ENCODE measurements at regions not wholly inside any gene's neighbourhood (a gene's known extent, or its start where the extent isn't known, plus 50 kb on each side); places are given as distances from the start of the nearest gene placed in this dataset.

DNA sequence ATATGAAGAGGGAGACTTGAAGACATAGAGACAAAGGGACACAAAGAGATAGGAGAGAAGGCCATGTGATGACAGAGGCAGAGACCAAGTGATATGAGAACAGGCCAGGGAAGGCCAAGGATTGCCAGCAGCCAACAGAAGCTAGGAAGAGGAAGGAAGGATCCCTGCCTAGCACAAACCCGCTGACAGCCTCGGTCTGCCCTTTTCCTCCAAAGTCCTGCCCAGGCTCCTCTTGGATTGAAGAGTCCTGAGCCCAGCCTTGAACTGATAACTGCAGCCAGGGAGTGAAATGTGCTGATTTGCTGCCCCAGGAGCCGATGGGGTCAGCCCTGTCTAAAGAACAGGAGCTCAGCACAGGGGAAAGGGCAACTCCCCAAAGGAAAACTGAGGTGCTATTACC, 76.6 kb downstream of the MCFD2 start:
- no peaks in the 10 kb centered on the region for H3K4me1 ChIP-seq
- intact Hi-C loops (cut with DNase I; ENCODE audit: low total_unique reads): no loop called here
- DNase-seq (no peak), ATAC-seq (no peak)
- no peaks in the 10 kb centered on the region for H3K36me3 ChIP-seq
- H3K4me3 ChIP-seq: no peak overlapping the region
- in situ Hi-C loops (cut with MboI; ENCODE audit: low sequenced_read_pairs in 4 of 4): no loop called here
- H3K27ac ChIP-seq: no peak overlapping the region
- H3K27me3 ChIP-seq: no peaks in the 10 kb centered on the region
- no peaks in the 10 kb centered on the region for H3K9me3 ChIP-seq
- TF ChIP-seq, protein P1, sequence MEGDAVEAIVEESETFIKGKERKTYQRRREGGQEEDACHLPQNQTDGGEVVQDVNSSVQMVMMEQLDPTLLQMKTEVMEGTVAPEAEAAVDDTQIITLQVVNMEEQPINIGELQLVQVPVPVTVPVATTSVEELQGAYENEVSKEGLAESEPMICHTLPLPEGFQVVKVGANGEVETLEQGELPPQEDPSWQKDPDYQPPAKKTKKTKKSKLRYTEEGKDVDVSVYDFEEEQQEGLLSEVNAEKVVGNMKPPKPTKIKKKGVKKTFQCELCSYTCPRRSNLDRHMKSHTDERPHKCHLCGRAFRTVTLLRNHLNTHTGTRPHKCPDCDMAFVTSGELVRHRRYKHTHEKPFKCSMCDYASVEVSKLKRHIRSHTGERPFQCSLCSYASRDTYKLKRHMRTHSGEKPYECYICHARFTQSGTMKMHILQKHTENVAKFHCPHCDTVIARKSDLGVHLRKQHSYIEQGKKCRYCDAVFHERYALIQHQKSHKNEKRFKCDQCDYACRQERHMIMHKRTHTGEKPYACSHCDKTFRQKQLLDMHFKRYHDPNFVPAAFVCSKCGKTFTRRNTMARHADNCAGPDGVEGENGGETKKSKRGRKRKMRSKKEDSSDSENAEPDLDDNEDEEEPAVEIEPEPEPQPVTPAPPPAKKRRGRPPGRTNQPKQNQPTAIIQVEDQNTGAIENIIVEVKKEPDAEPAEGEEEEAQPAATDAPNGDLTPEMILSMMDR (IDR thresholded peaks at IDR 0.05 in 4 of 5, conservative IDR thresholded peaks at IDR 0.05 in 1 of 5): no peak
- TF ChIP-seq POLR2A (IDR thresholded peaks at IDR 0.05): no peak

DNA sequence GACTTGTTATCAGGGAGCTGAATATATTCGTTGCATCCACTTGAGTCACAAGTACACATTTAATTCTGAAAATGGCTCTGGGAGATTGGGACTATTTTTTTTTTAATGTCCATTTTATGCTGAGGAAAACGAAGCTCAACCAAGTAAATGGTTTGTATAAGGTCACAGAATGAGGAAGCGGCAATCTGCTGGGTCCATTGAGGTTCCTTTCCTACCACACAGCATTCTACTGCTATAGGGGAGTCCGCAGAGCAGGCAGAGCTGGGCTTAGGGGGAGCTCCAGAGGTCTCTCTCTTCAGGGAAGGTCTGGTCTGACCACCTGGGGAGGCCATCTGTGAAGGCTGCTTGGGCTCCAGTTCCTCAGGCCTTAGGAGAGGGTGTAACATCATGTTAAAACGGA, 77.9 kb downstream of the MCFD2 start:
- H3K27ac ChIP-seq: no peak overlapping the region
- H3K27me3 ChIP-seq: no peaks in the 10 kb centered on the region
- intact Hi-C loops (cut with DNase I; ENCODE audit: low total_unique reads): no loop called here
- no peak for ATAC-seq
- H3K9me3 ChIP-seq: no peaks in the 10 kb centered on the region
- H3K36me3 ChIP-seq: no peaks in the 10 kb centered on the region
- H3K4me1 ChIP-seq: no peaks in the 10 kb centered on the region
- in situ Hi-C loops (cut with MboI; ENCODE audit: low sequenced_read_pairs in 4 of 4): no loop called here
- no peak for DNase-seq
- TF ChIP-seq POLR2A (IDR thresholded peaks at IDR 0.05): no peak
- H3K4me3 ChIP-seq: no peak overlapping the region

DNA sequence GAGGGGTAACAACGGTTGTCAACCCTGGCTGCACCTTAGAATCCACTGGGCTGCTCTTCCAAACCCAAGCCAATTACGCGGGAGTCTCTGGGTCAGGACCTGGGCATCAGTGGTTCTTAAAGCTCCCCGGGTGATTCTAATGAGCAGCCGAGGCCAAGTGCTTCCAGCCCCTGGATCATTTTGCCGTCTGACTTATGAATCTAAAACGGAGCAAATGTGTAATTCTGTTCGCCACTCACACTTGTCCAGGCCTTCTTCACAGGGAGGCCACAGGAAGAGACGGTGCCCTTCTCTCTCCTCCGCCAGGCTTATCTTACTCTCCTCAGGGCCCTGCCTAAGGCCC, 78.5 kb downstream of the MCFD2 start:
- H3K36me3 ChIP-seq: no peaks in the 10 kb centered on the region
- TF ChIP-seq, protein P1 (IDR thresholded peaks at IDR 0.05 in 4 of 5, conservative IDR thresholded peaks at IDR 0.05 in 1 of 5): no peak
- TF ChIP-seq POLR2A (IDR thresholded peaks at IDR 0.05): no peak
- H3K9me3 ChIP-seq: no peaks in the 10 kb centered on the region
- ATAC-seq (no peak), DNase-seq (no peak)
- in situ Hi-C loops (cut with MboI; ENCODE audit: low sequenced_read_pairs in 4 of 4): no loop called here
- no peak overlapping the region for H3K27ac ChIP-seq
- intact Hi-C loops (cut with DNase I; ENCODE audit: low total_unique reads): no loop called here
- H3K4me3 ChIP-seq: no peak overlapping the region
- no peaks in the 10 kb centered on the region for H3K27me3 ChIP-seq
- H3K4me1 ChIP-seq: no peaks in the 10 kb centered on the region

DNA sequence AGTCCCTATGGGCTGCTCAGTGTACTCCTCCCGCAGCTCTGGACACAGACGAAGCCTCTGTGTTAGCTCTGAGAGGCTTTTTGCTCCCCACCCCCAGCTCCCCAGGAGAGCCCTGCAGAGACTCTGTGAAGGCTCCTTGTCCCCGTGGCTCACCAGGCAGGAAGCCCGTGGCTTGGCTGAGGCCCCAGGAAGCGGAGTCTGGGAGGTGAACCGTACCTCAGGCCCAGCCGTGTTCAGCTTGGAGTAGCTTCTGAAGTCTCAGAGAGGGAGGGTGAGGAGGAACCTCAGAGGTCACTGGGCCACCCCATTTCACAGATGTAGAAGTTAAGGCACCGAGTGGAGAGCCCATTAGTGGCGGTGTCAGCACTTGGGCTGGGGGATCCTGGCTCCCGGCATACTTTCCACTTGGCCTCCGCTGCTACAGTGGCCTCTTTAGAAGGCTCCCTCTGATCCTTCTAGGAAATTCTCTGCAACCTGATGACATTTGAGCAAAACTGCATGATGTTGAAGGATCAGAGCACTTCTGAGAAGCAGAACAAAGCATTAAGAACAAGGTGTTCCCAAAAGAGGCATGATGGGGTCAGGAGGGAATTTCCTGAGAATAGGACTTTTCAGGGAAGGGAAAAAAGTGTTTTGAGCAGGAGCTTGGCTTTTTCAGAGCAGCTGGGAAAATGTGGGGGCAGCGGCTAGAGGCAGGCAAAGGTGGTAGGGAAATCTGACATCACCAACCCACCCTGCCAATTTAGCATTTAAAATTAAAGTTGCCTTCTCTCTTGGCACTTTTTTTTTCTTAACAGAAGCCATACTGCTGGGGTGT, 79.1 kb downstream of the MCFD2 start:
- in situ Hi-C loops (cut with MboI; ENCODE audit: low sequenced_read_pairs in 4 of 4): no loop called here
- ATAC-seq: peak in 1 of 2 donors; percentile 21

GRCh38 chr2:46835520-46835919, 80.1 kb downstream of the MCFD2 start:
- no peak for DNase-seq
- no peak for ATAC-seq
- H3K27me3 ChIP-seq: no peaks in the 10 kb centered on the region
- no peaks in the 10 kb centered on the region for H3K36me3 ChIP-seq
- no peaks in the 10 kb centered on the region for H3K4me1 ChIP-seq
- no peak overlapping the region for H3K27ac ChIP-seq
- intact Hi-C loops (cut with DNase I; ENCODE audit: low total_unique reads): no loop called here
- H3K4me3 ChIP-seq: no peak overlapping the region
- no peaks in the 10 kb centered on the region for H3K9me3 ChIP-seq
- in situ Hi-C loops (cut with MboI; ENCODE audit: low sequenced_read_pairs in 4 of 4): no loop called here
- TF ChIP-seq, protein P1 (IDR thresholded peaks at IDR 0.05 in 4 of 5, conservative IDR thresholded peaks at IDR 0.05 in 1 of 5): no peak
- no peak for TF ChIP-seq POLR2A (IDR thresholded peaks at IDR 0.05)

More for the DNA sequence above, 79.1 kb downstream of the MCFD2 start:
- Histone ChIP-seq H3K36me3 (no peaks in the 10 kb centered on the region), H3K9me3 (no peaks in the 10 kb centered on the region), H3K4me3 (no peak overlapping the region), H3K27me3 (no peaks in the 10 kb centered on the region), H3K27ac (no peak overlapping the region), H3K4me1 (no peaks in the 10 kb centered on the region)
- intact Hi-C loops (cut with DNase I; ENCODE audit: low total_unique reads): no loop called here
- DNase-seq: no peak
- TF ChIP-seq, protein P1 (IDR thresholded peaks at IDR 0.05 in 4 of 5, conservative IDR thresholded peaks at IDR 0.05 in 1 of 5): no peak
- no peak for TF ChIP-seq POLR2A (IDR thresholded peaks at IDR 0.05)
